ENCODE measurements at regions not wholly inside any gene's neighbourhood (a gene's known extent, or its start where the extent isn't known, plus 50 kb on each side); places are given as distances from the start of the nearest gene placed in this dataset.

GRCh38 chr5:154694159-154694558, 61.0 kb upstream of the LARP1 start:
- H3K4me1 ChIP-seq = no peaks in the 10 kb centered on the region
- no peaks in the 10 kb centered on the region for H3K9me3 ChIP-seq
- H3K36me3 ChIP-seq = no peaks in the 10 kb centered on the region
- no peak overlapping the region for H3K4me3 ChIP-seq
- H3K27me3 ChIP-seq = no peaks in the 10 kb centered on the region
- TF ChIP-seq POLR2A (IDR thresholded peaks at IDR 0.05) = no peak
- TF ChIP-seq CTCF (IDR thresholded peaks at IDR 0.05) = no peak
- no peak overlapping the region for H3K27ac ChIP-seq
- no peak for DNase-seq

GRCh38 chr5:154690488-154690887, 64.7 kb upstream of the LARP1 start:
- no peaks in the 10 kb centered on the region for H3K36me3 ChIP-seq
- H3K27ac ChIP-seq = no peak overlapping the region
- H3K27me3 ChIP-seq = no peaks in the 10 kb centered on the region
- TF ChIP-seq POLR2A (IDR thresholded peaks at IDR 0.05) (no peak), CTCF (IDR thresholded peaks at IDR 0.05) (no peak)
- no peak overlapping the region for H3K4me3 ChIP-seq
- H3K9me3 ChIP-seq = no peaks in the 10 kb centered on the region
- no peaks in the 10 kb centered on the region for H3K4me1 ChIP-seq
- DNase-seq = no peak

- Histone ChIP-seq H3K36me3 (no peaks in the 10 kb centered on the region), H3K27ac (no peak overlapping the region), H3K9me3 (no peaks in the 10 kb centered on the region), H3K27me3 (no peaks in the 10 kb centered on the region), H3K4me1 (peaks cover 0 to 6% (median 2%) of the 10 kb centered on the region in 4 donors), H3K4me3 (no peak overlapping the region)
- TF ChIP-seq CTCF (IDR thresholded peaks at IDR 0.05) (no peak), POLR2A (IDR thresholded peaks at IDR 0.05) (no peak)
- no peak for DNase-seq
Observed at GRCh38 chr5:154686490-154686889, 68.7 kb upstream of the LARP1 start.

- TF ChIP-seq CTCF (IDR thresholded peaks at IDR 0.05) = no peak
- peak overlapping the region; percentile 47 to 62 (median 56) for H3K4me3 ChIP-seq
- no peaks in the 10 kb centered on the region for H3K27me3 ChIP-seq
- H3K27ac ChIP-seq = peak overlapping the region; percentile 70 to 88 (median 80)
- H3K4me1 ChIP-seq = peaks cover 0 to 6% (median 2%) of the 10 kb centered on the region in 4 donors
- H3K9me3 ChIP-seq = no peaks in the 10 kb centered on the region
- DNase-seq = peak in 1 of 3 donors; percentile 24
- no peaks in the 10 kb centered on the region for H3K36me3 ChIP-seq
Observed at GRCh38 chr5:154683101-154683880, 71.9 kb upstream of the LARP1 start.

- no peaks in the 10 kb centered on the region for H3K9me3 ChIP-seq
- no peak overlapping the region for H3K4me3 ChIP-seq
- no peak for DNase-seq
- peaks cover 0 to 6% (median 2%) of the 10 kb centered on the region in 4 donors for H3K4me1 ChIP-seq
- H3K36me3 ChIP-seq = no peaks in the 10 kb centered on the region
- no peak for TF ChIP-seq CTCF (IDR thresholded peaks at IDR 0.05)
- TF ChIP-seq POLR2A (IDR thresholded peaks at IDR 0.05) = no peak
- no peak overlapping the region for H3K27ac ChIP-seq
- no peaks in the 10 kb centered on the region for H3K27me3 ChIP-seq
Observed at GRCh38 chr5:154679501-154679900, 75.7 kb upstream of the LARP1 start.

All from Peyer's patch (tissue), 4 donors.